ENCODE measurements at regions not wholly inside any gene's neighbourhood (a gene's known extent, or its start where the extent isn't known, plus 50 kb on each side); places are given as distances from the start of the nearest gene placed in this dataset.
"Not testable (repeated sequence)": the region's sequence is repeated elsewhere in the genome, so short reads cannot be mapped to it uniquely, and the experiment has no call there.

DNA sequence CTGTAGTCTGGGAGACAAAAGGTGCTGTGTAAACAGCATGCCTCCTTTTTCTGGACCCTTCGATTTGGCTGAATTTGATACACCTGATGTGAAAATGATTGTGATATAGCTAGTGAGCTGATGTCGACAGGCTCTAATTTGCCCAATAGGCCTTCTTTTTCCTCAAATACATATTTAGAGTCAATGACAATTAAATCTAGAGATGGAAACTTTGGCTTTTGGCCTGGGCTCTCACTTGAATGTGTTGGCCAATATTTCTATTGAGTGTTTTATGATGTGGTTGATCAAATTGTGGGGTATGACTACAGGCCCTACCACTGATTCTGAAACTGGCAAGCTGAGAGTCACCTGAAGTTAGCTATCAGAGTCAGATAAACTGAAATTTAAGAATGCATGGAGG lies 151.8 kb upstream of the MEOX2 start:
- DNase-seq (ENCODE audit: low read depth in 4 of 4, low spot score in 2 of 4): no peak

DNA sequence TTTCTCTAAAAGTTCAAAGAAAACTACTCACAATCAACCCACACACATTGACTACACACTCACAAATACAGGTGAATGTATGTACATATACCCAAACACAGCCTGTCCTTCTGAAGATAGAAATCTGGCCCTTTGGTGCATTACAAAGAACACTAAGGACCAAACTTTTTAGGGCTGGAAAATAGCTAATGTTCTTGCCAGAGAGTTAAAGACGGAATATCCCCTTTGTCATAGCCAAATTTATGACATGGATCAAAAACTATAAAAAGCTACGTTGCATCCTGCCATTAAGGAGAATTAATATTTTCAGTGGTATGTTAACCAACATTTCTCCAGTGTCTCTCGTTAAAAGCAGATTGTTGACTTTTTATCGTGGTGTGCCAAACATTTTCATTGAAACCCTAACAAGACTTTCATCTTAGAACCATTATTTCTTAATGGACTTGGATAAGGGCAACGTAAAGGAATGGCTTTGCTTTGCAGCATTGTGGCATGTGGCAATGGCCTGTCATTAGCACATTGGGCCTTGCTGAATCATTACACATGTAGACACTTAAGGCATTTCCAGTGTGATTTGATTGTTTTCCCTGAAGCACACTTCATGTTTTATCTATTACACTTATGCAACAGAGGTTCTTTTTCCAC lies 150.9 kb upstream of the MEOX2 start:
- DNase-seq (ENCODE audit: low read depth in 4 of 4, low spot score in 2 of 4): no peak

DNA sequence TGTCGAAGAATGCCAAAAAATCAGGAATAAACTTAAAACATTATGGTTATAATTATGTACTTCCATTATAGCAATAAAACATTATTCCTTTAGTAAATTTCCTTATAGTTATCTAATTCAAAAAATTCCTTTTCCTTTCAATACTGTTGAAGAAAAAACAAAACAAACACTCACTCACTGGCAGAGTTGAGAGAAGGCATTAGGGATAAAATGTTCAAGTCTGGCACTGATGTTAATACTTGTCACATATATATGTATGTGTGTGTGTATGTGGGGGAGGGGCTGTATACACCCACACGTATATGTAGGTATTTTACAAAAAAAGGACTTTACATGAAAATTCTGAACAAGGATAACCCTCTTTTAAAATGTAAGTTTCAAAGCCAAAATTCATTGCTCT lies 150.2 kb upstream of the MEOX2 start:
- no peak for DNase-seq (ENCODE audit: low read depth in 4 of 4, low spot score in 2 of 4)

DNA sequence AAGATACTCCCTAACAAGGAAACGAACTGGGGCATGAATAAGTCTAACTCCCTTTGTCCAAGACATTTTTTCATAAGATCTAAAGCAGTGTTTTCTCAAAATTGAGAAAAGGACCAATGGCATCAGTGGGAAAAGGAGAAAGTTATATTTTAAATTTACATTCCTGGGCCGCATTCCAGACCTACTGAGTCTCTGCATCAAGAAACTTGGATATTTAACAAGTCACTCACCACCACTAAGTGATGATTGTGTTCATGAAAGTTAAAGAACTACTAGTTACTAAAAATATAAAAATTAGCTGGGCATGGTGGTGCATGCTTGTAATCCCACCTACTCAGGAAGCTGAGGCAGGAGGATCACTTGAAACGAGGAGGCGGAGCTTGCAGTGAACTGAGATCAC lies 149.6 kb upstream of the MEOX2 start:
- no peak for DNase-seq (ENCODE audit: low read depth in 4 of 4, low spot score in 2 of 4)

DNA sequence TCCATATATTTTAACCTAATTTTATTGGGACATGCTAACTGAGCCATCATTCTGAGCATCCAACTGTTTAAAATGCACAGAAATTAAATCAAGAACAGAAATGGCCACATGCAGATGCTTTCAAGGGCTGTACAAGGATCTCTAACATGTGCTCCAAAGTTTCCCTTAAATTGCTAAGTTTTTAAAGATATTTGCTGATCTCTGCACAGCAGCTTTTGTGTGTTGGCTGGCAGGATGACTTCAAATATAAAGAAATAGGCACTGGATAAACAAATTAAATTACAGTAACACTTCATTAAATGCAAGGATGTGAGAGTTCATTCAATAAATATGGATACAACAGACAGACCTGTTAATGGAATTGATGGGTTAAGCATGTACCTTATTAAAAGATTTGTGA lies 148.0 kb upstream of the MEOX2 start:
- no peak for DNase-seq (ENCODE audit: low read depth in 4 of 4, low spot score in 2 of 4)

DNA sequence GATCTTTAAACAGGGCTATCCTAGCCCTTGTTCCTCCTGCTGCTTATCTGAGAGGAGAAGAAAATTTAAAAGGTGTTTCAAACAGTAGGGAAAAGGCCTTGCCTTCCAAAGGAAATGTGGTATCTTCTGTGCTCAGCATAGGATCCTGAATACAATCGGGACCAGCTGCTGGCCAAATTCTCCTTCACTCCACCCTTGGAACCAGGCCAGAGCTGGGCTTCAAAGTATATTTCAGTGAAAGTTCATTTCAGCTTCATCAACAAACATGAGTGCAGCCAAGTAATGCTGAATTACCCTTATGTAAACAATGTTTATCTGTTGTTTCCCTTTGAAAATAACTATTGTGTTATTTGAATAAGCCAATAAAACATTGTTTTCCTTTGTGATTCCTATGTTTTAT lies 146.5 kb upstream of the MEOX2 start:
- peak in 2 of 4 donors; percentile 4 to 10 for DNase-seq (ENCODE audit: low read depth in 4 of 4, low spot score in 2 of 4)

DNA sequence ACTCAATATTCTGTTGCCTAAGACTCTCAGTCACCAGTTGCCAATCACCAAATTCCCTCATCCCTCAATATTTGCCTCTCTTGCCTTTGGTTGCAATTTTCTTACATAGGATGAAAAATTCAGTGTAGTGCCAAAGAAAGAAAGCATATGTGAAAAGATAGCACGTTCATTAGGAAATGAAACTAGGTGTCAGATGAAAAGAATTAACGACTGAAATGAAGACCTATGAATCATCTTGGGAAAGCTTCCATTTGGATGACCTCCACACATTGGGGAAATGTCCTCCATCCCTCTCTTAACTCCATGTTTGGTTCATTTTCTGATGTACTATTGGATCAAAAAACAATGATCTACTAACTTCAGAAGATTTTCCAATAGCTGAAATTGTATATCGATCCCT lies 145.1 kb upstream of the MEOX2 start:
- no peak for DNase-seq (ENCODE audit: low read depth in 4 of 4, low spot score in 2 of 4)

DNA sequence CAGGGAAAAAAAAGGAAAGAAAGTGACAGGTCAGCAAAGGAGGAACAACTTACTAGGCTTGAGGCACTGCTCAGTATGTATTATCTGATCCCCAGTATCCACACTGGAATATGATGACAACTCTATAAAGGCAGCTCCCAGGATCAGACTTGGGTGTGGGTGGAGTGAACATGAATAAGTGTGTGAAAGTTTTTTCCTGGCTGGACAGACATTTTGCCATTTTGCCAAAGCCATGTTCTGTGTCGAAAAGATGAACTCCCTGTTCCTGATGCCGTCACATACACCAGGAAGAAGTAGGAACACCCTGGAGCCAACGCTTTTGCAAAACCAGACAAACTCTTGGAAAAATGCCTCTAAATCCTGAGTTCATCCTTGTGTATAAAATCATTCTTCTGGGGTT lies 143.2 kb upstream of the MEOX2 start:
- DNase-seq (ENCODE audit: low read depth in 4 of 4, low spot score in 2 of 4): no peak

DNA sequence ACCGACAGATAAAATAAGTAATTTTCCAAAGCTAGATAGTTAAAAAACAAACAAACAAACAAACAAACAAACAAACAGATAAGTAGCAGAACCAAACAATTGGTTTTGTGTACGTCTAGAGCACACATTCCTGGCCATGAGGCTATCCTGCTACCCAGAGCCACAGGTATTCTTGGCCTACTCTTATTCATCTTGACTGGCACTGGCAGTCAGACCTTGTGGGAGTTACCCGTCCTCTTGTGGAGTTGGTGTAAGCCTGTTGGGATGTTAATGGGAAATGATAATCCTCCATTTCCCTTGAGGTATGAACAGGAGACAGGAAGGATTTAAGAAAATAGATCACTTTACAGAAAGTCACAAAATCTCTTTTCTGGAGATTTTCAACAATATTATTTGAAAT lies 142.4 kb upstream of the MEOX2 start:
- DNase-seq (ENCODE audit: low read depth in 4 of 4, low spot score in 2 of 4): no peak

DNA sequence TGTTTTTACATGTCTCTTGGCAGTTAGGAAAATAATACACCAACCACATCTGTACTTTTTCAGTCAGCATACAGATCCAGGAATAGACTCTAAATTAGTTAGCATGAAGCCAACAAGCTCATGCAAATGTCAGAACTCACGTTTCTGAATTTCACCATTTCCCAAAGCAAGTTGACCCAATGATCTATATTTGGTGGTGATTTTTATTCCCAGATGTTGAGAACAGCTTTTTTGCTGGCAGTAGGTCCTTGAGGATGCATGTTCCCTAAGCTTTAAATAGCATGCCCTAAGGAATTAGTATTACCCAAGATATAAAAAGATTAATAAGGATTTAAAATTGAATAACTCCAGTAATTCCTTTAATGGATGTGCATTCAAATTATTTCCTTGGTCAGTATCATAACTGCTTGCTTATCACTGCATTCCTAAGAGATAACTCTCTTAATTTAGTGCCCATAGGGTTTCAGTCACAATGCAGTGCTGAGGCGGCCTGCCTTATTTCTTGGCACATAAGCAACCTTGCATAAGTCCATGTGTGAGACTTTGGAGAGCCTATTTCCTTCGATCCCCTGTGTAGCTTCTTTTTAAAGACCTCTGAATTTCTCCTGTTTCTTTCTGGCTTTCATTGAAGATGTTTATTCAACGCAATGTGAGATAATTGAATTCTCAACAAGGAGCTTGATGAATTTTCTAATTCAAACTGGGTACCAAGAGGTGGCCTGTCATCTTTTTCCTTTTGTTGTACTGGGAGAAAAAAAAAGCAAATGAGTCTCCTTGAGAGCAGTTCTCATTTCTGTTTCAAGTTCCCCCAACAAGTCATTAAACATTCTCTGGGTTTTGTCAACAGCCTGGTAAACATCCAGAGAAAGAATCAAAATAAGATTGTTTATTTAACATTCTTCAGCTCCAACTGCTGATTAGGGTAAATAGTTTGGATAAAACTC lies 135.3 kb upstream of the MEOX2 start:
- DNase-seq (ENCODE audit: low read depth in 4 of 4, low spot score in 2 of 4): no peak

DNA sequence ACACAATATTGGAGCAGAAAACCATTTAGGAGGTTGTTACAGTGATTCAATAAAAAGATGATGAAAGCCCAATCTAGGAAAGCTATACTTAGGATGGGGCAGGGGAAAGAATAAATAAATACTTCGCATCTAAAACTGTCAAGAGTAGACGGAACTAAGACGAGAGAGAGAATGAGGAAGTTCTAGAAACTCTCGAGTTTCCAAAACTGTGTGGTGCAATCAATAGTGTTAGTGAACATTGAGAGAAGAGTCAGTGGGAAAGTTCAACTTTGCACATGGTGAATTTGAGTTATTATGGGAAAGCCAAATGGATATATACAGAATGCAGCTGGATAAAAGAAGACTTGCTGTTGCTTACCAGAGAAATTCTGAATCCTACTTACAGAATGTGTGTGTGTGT lies 133.8 kb upstream of the MEOX2 start:
- DNase-seq (ENCODE audit: low read depth in 4 of 4, low spot score in 2 of 4): no peak

DNA sequence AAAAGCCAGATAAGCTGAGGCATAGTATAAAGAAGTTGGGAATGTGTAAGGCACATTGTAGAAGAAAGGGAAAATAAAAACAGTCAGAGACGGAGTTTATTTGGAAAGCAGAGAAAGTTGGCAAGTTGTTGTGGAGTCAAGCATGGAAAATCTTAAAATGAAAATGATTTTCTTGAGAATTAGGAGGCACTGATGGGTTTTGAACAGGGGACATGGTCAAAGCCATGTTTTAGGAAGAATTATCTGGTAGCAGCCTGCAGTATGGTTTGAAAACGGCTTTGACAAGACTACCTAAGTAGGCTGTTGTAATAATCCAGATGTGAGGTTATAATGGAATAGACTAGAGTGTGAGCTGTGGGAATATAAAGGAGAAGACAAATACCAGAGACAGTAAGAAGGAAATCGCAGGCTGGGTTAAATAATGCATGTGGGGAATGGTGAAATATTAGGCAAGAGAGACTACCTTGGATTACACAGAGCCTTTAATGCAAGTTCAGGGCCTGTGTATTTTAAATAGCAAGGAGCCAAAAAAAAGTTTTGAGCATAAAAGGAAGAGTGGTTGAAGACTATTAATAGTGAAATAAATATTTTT lies 130.4 kb upstream of the MEOX2 start:
- DNase-seq (ENCODE audit: low read depth in 4 of 4, low spot score in 2 of 4): no peak

DNA sequence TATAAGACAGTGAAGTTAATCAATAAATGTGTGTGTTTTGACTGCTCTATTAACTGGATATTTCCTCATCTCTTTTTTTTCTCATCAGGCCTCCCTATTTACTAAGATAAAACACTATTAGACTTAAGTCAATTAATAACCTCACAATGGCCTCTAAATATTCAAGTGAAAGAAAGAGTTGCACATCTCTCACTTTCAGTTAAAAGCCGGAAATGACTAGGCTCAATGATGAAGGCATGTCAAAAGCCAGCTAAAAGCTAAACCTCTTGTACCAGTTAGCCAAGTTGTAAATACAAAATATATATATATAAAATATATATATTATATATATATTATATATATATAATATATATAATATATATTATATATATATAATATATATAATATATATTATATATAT lies 127.0 kb upstream of the MEOX2 start:
- DNase-seq (ENCODE audit: low read depth in 4 of 4, low spot score in 2 of 4): no peak

DNA sequence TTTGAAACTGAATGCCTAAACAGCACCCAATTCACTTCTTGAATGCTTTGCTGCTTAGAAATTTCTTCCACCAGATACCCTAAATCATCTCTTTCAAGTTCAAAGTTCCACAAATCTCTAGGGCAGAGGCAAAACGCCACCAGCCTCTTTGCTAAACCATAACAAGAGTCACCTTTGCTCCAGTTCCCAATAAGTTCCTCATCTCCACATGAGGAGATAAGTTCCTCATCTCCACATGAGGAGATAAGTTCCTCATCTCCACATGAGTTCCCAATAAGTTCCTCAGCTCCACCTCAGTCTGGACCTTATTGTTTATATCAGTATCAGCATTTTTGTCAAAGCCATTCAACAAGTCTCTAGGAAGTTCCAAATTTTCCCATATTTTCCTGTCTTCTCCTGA lies 123.9 kb upstream of the MEOX2 start:
- not testable (repeated sequence) for DNase-seq (ENCODE audit: low read depth in 4 of 4, low spot score in 2 of 4)

DNA sequence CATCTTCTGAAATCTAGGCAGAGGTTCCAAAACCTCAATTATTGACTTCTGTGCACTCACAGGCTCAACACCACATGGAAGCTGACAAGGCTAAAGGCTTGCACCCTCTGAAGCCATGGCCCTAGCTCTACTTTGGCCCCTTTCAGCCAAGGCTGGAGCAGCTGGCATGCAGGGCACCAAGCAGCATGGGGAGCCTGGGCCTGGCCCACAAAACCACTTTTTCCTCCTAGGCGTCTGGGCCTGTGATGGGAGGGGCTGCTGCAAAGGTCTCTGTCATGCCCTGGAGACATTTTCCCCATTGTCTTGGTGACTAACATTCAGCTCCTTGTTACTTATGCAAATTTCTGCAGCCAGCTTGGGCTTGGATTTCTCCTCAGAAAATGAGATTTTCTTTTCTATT lies 123.5 kb upstream of the MEOX2 start:
- DNase-seq (ENCODE audit: low read depth in 4 of 4, low spot score in 2 of 4): not testable (repeated sequence)

DNA sequence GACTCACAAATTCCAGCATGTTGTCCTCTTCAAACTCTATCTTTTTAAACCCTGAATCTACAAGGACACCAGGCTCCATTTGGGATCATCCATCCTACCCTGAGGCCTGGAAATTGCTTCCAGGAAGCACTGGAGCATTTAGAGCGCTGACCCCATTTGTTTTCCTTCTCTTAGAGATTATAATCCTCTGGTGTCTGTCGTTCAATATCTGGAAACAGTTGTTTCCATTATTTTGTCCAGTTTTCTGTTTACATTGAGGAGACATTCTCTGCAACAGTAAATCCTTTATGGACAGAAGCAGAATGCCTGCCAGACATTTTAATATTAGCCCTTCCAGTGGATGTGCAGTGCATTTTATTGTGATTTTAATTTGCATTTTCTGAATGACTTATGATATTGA lies 119.4 kb upstream of the MEOX2 start:
- DNase-seq (ENCODE audit: low read depth in 4 of 4, low spot score in 2 of 4): no peak

DNA sequence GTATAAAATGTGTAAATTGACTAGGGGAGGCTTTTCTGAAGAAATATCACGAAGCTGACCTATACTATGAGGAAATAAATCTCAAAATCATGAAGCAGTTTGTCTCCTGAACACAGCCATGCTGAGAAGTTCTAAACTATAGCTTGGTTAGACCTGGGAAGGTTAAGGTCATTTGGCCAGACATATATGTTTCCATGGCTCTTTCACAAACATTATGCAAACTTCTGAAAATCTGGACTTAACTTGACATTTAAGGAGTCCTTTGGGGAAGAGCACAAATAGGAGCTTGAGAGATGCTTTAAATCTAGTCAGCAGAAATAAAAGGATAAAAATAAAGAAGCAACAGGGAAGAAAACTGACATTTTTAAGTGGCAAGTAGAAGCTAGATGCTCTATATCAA lies 115.9 kb upstream of the MEOX2 start:
- DNase-seq (ENCODE audit: low read depth in 4 of 4, low spot score in 2 of 4): no peak

DNA sequence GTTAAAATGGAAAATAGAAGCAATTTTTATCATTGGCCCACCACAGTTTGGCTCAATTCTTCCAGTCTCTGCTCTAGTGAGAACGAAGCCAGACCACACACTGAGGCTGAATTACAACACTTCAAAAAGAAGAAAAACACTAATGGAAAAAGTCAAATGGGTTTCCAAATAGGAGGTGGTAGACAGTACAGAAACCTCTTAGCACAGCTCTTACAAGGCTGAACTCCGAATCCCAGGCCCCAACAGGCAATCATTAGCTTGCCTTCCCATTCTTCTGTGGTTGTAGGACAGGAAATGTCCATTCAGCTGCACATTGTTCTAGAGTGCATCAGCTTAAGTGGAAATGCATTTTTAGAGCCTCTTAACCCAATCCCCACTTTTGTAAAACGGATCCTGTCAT lies 115.1 kb upstream of the MEOX2 start:
- DNase-seq (ENCODE audit: low read depth in 4 of 4, low spot score in 2 of 4): no peak

DNA sequence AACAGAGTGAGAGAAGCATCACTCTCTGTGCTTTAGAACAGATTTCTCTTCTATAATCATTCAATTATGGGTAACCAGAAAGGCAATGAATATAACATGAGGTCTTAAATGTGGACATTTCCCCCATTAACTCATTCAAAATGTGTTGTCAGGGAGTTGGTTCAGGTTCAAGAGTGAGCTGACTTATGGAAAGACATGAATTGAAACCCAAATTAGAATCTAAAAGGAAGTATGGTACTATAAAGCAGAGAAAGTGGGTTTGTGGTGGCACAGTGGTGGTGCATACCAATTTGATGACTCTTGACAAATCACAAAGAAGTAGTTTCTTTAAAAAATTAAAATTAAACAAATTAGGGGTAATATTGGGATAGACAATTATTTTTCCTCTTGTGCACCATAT lies 114.6 kb upstream of the MEOX2 start:
- no peak for DNase-seq (ENCODE audit: low read depth in 4 of 4, low spot score in 2 of 4)

DNA sequence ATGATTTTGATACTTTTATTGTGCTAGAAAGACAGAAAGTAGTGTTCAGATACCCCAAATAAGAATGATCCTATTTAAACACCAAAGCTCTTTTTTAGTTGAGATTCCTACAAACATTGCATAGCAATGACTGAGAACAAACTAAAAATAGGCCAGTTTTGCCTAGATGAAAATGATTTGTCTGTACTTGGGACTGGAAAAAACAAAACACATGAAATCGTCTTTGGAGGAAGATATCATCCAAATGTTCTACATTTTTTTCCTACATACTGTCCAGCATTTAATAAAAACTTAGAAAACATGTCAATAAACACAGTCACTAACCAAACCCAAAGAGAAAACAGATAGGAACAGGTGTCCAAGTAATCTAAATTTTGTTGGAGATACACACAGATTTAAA lies 111.6 kb upstream of the MEOX2 start:
- no peak for DNase-seq (ENCODE audit: low read depth in 4 of 4, low spot score in 2 of 4)

DNA sequence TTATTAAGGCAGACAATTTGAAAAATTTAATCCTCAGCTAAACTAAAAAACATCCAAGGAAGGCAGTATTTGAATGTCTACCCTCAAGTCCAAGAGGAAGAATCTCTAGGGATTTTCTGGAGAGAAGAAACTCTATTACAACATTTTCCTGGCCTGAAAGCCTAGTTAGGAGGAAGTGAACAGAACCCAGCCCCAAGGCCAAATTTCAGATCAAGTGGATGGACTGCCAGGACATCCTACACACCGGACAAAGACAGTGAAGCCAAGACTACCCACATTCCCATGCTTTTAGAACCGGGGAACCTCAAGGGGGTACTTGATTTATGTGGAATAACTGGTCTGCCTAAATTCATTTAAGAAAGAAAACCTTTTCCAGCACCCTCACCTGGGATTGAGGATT lies 108.9 kb upstream of the MEOX2 start:
- no peak for DNase-seq (ENCODE audit: low read depth in 4 of 4, low spot score in 2 of 4)

DNA sequence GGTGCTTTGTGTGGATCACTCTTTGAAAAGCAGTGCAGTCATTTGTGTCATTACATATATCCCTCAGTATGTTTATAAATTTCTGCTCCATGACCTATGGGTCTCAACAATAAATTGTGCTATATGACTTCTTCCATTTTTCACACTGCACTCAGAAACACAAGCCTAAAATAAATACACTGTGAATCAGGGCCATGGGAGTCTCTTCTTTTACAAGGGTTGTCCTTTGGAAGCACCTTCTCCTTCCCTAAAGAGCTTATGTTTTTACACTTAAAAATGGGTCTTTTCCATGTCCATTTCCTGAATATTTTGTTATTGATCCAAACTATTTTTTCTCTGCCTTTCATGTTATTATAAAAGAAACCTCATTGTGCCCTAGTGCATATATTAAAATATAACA lies 108.3 kb upstream of the MEOX2 start:
- no peak for DNase-seq (ENCODE audit: low read depth in 4 of 4, low spot score in 2 of 4)
